VCaP (cell line): ENCODE measurements at regions not wholly inside any gene's neighbourhood (a gene's known extent, or its start where the extent isn't known, plus 50 kb on each side); places are given as distances from the start of the nearest gene placed in this dataset.
"Not testable (repeated sequence)": the region's sequence is repeated elsewhere in the genome, so short reads cannot be mapped to it uniquely, and the experiment has no call there.

ENCODE experiments used
- H3K27ac ChIP-seq: fragments of 450-650 bp; 2 replicates; pipeline ENCODE4 v1.5.1; 2017
- TF ChIP-seq, protein P1 (sequence below): fragments of 450-650 bp; conservative IDR thresholded peaks from 2 replicates; pipeline ENCODE4 v1.5.1; 2017; ENCODE audit warnings: mild to moderate bottlenecking, moderate library complexity

DNA sequence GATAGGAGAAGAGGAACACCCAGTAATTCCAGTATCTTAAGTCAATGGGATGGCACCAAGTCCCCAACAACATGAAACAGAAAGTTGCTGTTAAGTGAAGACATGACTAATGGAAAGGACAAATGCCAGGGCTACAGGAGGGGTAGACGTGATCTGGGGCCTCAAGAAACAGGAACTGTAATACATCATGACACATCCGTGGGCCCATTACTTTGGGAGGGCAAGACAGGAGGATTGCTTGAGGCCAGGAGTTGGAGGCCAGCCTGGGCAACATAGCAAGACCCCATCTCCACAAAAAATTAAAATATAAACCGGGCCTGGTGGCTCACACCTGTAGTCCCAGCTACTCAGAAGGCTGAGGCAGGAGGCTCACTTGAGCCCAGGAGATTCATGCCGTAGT is 408.6 kb upstream of the PRKCQ start:
- TF ChIP-seq, protein P1, sequence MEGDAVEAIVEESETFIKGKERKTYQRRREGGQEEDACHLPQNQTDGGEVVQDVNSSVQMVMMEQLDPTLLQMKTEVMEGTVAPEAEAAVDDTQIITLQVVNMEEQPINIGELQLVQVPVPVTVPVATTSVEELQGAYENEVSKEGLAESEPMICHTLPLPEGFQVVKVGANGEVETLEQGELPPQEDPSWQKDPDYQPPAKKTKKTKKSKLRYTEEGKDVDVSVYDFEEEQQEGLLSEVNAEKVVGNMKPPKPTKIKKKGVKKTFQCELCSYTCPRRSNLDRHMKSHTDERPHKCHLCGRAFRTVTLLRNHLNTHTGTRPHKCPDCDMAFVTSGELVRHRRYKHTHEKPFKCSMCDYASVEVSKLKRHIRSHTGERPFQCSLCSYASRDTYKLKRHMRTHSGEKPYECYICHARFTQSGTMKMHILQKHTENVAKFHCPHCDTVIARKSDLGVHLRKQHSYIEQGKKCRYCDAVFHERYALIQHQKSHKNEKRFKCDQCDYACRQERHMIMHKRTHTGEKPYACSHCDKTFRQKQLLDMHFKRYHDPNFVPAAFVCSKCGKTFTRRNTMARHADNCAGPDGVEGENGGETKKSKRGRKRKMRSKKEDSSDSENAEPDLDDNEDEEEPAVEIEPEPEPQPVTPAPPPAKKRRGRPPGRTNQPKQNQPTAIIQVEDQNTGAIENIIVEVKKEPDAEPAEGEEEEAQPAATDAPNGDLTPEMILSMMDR, result no peak
- no peak overlapping the region for H3K27ac ChIP-seq

DNA sequence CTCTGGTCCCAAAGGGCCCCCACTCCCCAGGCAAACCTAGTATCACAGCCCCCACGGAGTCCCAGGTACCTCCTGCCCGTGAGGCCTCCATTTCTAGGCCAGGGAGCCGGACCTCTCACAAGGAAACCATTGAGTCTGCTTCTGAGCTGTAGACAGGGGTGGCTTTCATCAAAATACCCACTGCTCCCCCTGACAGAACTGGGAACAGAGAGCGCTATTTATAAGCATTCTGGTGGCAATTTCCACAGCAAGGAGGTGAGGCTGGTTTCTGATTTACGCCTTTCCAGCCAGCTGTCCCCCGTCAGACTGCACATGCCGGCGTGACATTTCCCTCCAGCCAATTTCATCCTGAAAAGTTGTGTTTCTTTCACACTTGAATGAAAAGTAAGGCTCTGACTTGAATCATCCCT is 407.5 kb upstream of the PRKCQ start:
- TF ChIP-seq, protein P1, result no peak
- no peak overlapping the region for H3K27ac ChIP-seq

DNA sequence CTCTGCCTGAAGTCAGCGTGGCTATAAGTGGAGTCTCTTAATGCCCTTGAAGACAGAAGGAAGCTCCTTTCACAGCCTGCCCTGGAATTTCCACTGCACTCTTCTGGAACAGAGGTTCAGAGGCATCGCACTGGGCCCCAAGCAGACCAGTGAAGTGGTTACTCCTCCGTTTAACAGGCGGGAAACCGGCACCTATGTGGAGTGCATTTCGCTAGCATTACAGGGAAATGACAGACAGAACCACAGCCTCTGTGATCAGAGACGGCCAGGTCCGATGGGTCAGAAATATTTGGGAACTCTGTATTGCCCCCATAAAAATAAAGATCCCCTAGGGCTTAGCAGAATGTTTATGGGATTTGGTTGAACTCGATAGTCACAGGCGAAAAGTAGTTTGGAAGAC is 406.9 kb upstream of the PRKCQ start:
- TF ChIP-seq, protein P1, result no peak
- H3K27ac ChIP-seq, result no peak overlapping the region

DNA sequence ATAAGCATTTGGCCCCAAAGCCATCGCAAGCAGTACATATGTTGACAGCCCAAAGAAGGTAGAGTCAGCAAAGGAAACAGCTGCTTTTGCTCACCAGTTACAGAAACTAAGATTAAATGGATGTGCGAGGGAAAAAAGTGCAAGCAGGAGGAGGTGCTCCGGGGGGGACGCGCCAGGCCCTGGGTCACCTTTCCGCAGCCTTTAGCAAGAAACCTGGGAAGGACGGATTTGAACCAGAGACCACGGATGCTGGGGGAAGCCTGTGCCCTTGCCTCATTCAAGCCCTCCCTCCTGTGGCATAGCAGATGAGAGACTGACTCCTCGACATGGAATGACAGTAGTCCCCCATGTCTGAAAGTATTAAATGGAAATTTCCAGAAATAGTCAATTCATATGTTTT is 405.6 kb upstream of the PRKCQ start:
- no peak overlapping the region for H3K27ac ChIP-seq
- TF ChIP-seq, protein P1, result no peak

DNA sequence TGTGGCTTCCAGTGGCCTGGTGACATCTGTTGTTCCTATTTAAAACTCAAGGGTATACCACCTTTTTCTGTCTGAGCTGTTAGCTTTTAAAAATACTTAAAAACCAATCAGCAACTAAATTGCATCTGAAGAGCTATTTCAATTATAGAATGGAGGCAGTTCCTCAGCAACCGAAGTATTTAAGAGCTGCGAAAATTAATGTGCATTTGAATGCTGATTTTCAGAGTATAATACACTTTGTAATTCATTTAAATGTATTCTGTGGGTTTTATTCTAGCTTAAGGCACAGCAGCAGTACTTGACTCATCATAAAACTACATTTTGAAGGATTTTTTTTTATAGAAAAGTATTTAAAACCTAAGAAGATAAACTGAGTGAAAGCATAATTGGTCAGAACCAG is 404.9 kb upstream of the PRKCQ start:
- no peak overlapping the region for H3K27ac ChIP-seq
- TF ChIP-seq, protein P1, result no peak

DNA sequence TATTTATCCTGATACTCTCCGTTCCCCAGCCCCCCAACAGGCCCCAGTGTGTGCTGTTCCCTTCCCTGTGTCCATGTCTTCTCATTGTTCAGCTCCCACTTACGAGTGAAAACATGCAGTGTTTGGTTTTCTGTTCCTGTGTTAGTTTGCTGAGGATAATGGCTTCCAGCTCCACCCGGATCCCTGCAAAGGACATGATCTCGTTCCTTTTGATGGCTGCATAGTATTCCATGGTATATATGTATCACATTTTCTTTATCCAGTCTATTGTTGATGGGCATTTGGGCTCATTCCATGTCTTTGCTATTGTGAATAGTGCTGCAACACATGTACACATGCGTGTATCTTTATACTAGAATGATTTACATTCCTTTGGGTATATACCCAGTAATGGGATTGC is 403.9 kb upstream of the PRKCQ start:
- not testable (repeated sequence) for H3K27ac ChIP-seq

DNA sequence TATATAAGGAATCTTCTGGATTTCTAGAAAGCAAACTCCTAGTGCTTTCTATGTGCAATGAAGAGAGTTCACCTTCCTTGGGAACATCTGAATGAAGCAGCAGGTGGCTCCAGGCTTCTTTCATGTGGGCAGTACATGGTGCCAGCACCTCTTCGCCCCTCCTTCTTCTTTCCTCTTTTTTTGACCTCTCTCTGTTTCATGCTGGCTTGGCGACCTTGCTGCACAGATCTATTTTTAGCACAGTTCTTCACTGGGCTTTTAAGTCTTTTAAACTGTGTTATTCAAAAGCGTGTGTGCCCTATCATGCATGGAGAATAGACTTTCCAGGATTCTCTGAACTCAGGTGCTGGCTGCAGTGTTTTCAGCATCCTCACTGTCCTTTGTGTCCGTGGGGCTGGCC is 400.3 kb upstream of the PRKCQ start:
- TF ChIP-seq, protein P1, result no peak
- H3K27ac ChIP-seq, result no peak overlapping the region

DNA sequence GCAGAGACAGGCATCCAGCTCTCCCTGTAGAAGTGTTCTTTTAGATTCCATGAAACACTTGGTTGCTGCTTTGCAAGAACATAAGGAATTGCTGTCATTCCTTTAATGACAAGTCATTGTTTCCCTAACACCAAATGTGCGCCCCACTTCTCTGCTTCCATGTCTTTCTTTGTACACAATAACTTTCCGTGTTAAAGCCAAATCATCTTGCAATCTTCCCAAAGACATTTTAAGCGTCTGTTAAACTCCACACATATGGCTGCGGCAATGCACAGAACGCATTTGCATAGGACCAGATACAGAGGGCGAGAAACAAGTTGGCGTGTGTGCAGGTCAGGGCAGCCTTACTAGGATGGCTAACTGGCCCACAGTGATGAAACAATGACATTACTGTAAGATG is 399.3 kb upstream of the PRKCQ start:
- H3K27ac ChIP-seq, result no peak overlapping the region
- TF ChIP-seq, protein P1, result no peak
